Panc1 (cell line): ENCODE measurements at regions not wholly inside any gene's neighbourhood (a gene's known extent, or its start where the extent isn't known, plus 50 kb on each side); places are given as distances from the start of the nearest gene placed in this dataset.
"Not testable (repeated sequence)": the region's sequence is repeated elsewhere in the genome, so short reads cannot be mapped to it uniquely, and the experiment has no call there.

Experiments
- ATAC-seq: fragments of 200-7000 bp; cut with Tn5 transposase; 2 replicates; pipeline ENCODE4 v1.9.1; 2020; ENCODE audit warnings: mild to moderate bottlenecking, moderate library complexity
- BruUV-seq: library from RNA; stranded (reverse); fragments of 400-500 nt; replicated peaks from 2 replicates; lab custom pipeline; 2021; lab: Mats Ljungman, UMichigan
- CTCF ChIA-PET: fragments of 300-600 bp; sonication (Branson Sonifier 250); formaldehyde crosslinking; loops from one replicate; lab custom pipeline; 2022; ENCODE audit warnings: antibody characterized with exemption; lab: Charles Lee
- POLR2A ChIA-PET: fragments of 300-600 bp; sonication (Branson Sonifier 250); formaldehyde crosslinking; loops from one replicate; lab custom pipeline; 2022; ENCODE audit warnings: antibody characterized with exemption; lab: Charles Lee
- DNase-seq: peaks from one replicate; pipeline ENCODE4 v3.0.0-alpha.2; 2010; ENCODE audit warnings: low read depth, low spot score
- H3K27ac ChIP-seq: 2 replicates; pipeline ENCODE4 v1.5.1; 2011; ENCODE audit warnings: mild to moderate bottlenecking, low read length, inconsistent platforms
- H3K27me3 ChIP-seq: fragments of 200-500 bp; sonication (Bioruptor generic); 2 replicates; pipeline ENCODE4 v1.6.0; 2014; ENCODE audit warnings: low read length, inconsistent platforms; ENCODE audit not compliant: control insufficient read depth, insufficient read depth
- H3K36me3 ChIP-seq: fragments of 200-500 bp; sonication (Bioruptor generic); 2 replicates; pipeline ENCODE4 v1.5.1; 2014; ENCODE audit warnings: inconsistent platforms, mild to moderate bottlenecking, low read length, moderate library complexity; ENCODE audit not compliant: control insufficient read depth, insufficient read depth
- H3K4me1 ChIP-seq: 2 replicates; pipeline ENCODE4 v1.5.1; 2011; ENCODE audit warnings: inconsistent platforms, mild to moderate bottlenecking, low read length, moderate library complexity; ENCODE audit not compliant: control insufficient read depth, insufficient read depth
- H3K4me3 ChIP-seq, 2 experiments: 2 replicates each; pipeline ENCODE4 v1.5.1; 2011 to 2012; ENCODE audit warnings: low read depth in 2 of 2, low read length in 2 of 2, mild to moderate bottlenecking in 2 of 2, inconsistent platforms in 1 of 2, moderate library complexity in 1 of 2
- H3K9me3 ChIP-seq: fragments of 200-500 bp; sonication (Bioruptor generic); 2 replicates; pipeline ENCODE4 v1.5.1; 2014; ENCODE audit warnings: low read depth, mild to moderate bottlenecking, inconsistent platforms, low read length, moderate library complexity; ENCODE audit not compliant: control insufficient read depth, insufficient read depth
- in situ Hi-C: cut with HindIII; loops from 2 replicates; pipeline ENCODE4 v1.10.0; 2016; ENCODE audit warnings: low sequenced_read_pairs, low pct_unique_long_range_greater_than_20kb
- intact Hi-C: fragments of 100-400 bp; cut with micrococcal nuclease; formaldehyde crosslinking; loops from one replicate; pipeline ENCODE4 v1.10.0; 2022; ENCODE audit not compliant: unreplicated experiment

DNA sequence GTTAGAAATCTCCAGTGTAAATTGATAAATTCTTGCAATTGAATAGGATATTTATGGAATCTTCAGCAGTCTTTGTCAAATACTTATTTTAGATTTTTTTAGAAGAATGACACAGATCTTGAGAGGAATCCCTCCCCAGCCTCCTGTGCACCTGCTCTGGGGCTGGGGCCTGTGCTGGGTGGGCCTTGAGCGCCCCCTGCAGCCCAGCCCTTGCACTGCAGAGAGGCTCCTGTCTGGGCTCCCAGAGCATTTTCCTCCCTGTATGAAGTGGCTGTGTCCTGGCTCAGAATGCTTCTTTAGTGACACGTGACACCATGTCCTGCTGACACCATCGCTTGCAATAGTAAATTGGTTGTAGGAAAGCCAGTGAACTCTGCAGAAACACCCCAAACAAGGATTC, 98.7 kb downstream of the OR4M2 start:
- ATAC-seq, in situ Hi-C loops, BruUV-seq, H3K9me3 ChIP-seq, intact Hi-C loops, H3K36me3 ChIP-seq, H3K4me3 ChIP-seq, CTCF ChIA-PET, POLR2A ChIA-PET, H3K27me3 ChIP-seq, H3K27ac ChIP-seq, DNase-seq, H3K4me1 ChIP-seq: not testable (repeated sequence)

DNA sequence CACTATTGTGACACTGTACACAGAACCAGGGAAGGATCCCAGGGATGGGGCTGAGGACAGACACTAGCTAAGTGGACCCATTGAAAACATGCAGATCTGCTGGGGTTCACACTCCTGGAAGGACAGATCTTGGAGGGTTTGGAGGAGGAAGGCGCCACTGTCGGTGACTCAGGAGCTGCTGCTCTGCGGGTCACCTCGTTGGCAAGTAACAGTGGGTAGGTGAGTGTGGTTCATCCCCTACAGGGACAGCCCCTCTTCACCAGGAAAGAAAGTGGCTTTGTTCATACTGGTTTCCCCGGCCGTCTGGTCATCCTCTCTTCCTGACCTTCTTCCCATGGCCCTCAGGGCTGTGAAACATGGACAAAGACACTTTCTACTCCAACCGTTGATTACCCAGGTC, 100.3 kb downstream of the OR4M2 start:
- H3K4me1 ChIP-seq, BruUV-seq, H3K27ac ChIP-seq, CTCF ChIA-PET, H3K36me3 ChIP-seq, H3K9me3 ChIP-seq, in situ Hi-C loops, DNase-seq, POLR2A ChIA-PET, intact Hi-C loops, H3K27me3 ChIP-seq, ATAC-seq, H3K4me3 ChIP-seq: not testable (repeated sequence)

- BruUV-seq, CTCF ChIA-PET, intact Hi-C loops, DNase-seq, H3K36me3 ChIP-seq, POLR2A ChIA-PET, ATAC-seq, H3K27ac ChIP-seq, H3K4me3 ChIP-seq, H3K27me3 ChIP-seq, H3K4me1 ChIP-seq, H3K9me3 ChIP-seq, in situ Hi-C loops: not testable (repeated sequence)
Measured at GRCh38 chr15:22184678-22185077, 104.4 kb downstream of the OR4M2 start.

DNA sequence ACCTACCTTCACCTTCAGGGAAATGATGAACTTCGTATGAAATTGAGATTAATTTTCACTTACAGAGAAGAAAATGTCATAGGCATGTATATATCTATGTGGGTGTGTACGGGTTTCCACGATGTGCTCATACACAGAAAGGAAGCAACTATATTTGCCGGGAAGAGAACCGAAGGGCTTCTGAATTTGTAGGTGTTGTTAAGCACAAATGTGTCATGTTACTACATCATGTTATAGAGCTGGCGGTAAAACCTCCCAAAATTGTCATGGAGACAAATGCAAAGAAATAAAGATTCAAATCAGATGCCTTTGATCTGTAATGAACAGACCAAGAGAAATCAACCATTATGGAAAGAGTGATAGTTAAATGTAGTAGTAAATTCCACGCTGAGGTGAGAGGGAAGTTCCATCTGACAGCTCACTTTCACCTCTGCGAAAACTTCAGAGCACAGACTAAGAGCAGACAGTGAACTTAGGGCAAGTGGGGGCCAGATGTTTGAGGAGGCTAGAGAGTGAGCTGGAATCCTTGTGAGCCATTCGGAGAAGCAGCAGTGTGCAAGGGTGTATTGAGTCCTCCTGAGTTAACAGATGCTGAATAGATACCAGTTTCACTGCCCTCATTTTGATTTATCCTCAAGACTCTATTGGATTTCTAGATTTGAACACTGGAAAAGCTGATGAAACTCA, 106.7 kb downstream of the OR4M2 start:
- H3K9me3 ChIP-seq, H3K27me3 ChIP-seq, POLR2A ChIA-PET, CTCF ChIA-PET, H3K27ac ChIP-seq, in situ Hi-C loops, H3K4me1 ChIP-seq, H3K4me3 ChIP-seq, intact Hi-C loops, ATAC-seq, DNase-seq, BruUV-seq, H3K36me3 ChIP-seq: not testable (repeated sequence)

DNA sequence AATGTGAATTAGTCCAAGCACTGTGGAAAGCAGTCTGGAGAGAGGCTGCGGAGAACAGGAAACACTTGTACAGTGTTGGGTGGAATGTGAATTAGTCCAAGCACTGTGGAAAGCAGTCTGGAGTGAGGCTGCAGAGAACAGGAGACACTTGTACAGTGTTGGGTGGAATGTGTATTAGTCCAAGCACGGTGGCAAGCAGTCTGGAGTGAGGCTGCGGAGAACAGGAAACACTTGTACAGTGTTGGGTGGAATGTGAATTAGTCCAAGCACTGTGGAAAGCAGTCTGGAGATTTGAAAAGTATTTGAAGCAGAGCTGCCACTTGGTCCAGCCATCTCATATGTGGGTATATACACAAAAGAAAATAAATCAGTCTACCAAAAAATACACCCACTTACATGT, 111.5 kb downstream of the OR4M2 start:
- BruUV-seq, in situ Hi-C loops: not testable (repeated sequence)

GRCh38 chr15:22194739-22195617, 114.7 kb downstream of the OR4M2 start:
- H3K36me3 ChIP-seq, DNase-seq, H3K9me3 ChIP-seq, H3K4me1 ChIP-seq, in situ Hi-C loops, ATAC-seq, POLR2A ChIA-PET, H3K4me3 ChIP-seq, CTCF ChIA-PET, H3K27me3 ChIP-seq, BruUV-seq, H3K27ac ChIP-seq, intact Hi-C loops: not testable (repeated sequence)

More for the DNA sequence above, 111.5 kb downstream of the OR4M2 start:
- POLR2A ChIA-PET, intact Hi-C loops, CTCF ChIA-PET, H3K27ac ChIP-seq, H3K4me1 ChIP-seq, ATAC-seq, H3K4me3 ChIP-seq, DNase-seq, H3K27me3 ChIP-seq, H3K9me3 ChIP-seq, H3K36me3 ChIP-seq: not testable (repeated sequence)

DNA sequence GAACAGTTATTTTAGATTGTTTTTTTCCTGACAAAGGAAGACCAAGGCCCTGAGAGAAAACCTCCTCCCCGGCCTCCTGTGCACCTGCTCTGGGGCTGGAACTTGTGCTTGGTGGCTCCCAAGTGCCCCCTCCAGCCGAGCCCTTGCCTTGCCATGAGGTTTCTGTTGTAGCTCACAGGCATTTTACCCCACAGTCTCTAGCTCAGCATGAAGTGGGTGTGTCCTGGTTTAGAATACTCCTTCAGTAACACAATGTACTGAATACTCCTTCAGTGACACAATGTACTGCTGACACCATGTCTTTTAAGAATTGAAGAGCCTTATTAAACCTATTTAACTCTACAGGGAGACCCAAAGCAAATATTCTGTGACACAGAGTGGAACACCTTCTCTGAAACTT, 116.1 kb downstream of the OR4M2 start:
- H3K4me1 ChIP-seq, CTCF ChIA-PET, H3K9me3 ChIP-seq, ATAC-seq, H3K4me3 ChIP-seq, intact Hi-C loops, H3K36me3 ChIP-seq, BruUV-seq, in situ Hi-C loops, H3K27ac ChIP-seq, POLR2A ChIA-PET, H3K27me3 ChIP-seq, DNase-seq: not testable (repeated sequence)
